ENCODE measurements at regions not wholly inside any gene's neighbourhood (a gene's known extent, or its start where the extent isn't known, plus 50 kb on each side); places are given as distances from the start of the nearest gene placed in this dataset.

- 0% methylated on average over 4 of the region's 60 CpGs for WGBS (ENCODE audit: insufficient coverage, low lambda C conversion rate)
- no peaks in the 10 kb centered on the region for H3K36me3 ChIP-seq (ENCODE audit: control insufficient read depth, insufficient read depth, low read length)
- DNase-seq = peak in 1 of 2 donors; percentile 80
- H3K4me1 ChIP-seq (ENCODE audit: control insufficient read depth, insufficient read depth, low read length) = peaks cover 4% of the 10 kb centered on the region
- H3K27ac ChIP-seq (ENCODE audit: low read length) = no peak overlapping the region
- H3K27me3 ChIP-seq (ENCODE audit: control insufficient read depth, insufficient read depth, low read length) = no peaks in the 10 kb centered on the region
- H3K9me3 ChIP-seq (ENCODE audit: control insufficient read depth, low read depth, low read length) = peaks cover 10% of the 10 kb centered on the region
- peak overlapping the region; percentile 55 for H3K4me3 ChIP-seq (ENCODE audit: low read length)
These were observed 74.0 kb upstream of the CUX1 start for GRCh38 chr7:101743241-101743994.

GRCh38 chr7:101743995-101744360 lies 73.4 kb upstream of the CUX1 start:
- Histone ChIP-seq H3K27ac (ENCODE audit: low read length) (no peak overlapping the region), H3K9me3 (ENCODE audit: control insufficient read depth, low read depth, low read length) (peaks cover 10% of the 10 kb centered on the region), H3K36me3 (ENCODE audit: control insufficient read depth, insufficient read depth, low read length) (no peaks in the 10 kb centered on the region), H3K27me3 (ENCODE audit: control insufficient read depth, insufficient read depth, low read length) (no peaks in the 10 kb centered on the region), H3K4me3 (ENCODE audit: low read length) (peak overlapping the region; percentile 55), H3K4me1 (ENCODE audit: control insufficient read depth, insufficient read depth, low read length) (peaks cover 4% of the 10 kb centered on the region)
- DNase-seq = peak in 1 of 2 donors; percentile 48
- no CpG with 5 or more reads among the region's 12 CpGs for WGBS (ENCODE audit: insufficient coverage, low lambda C conversion rate)

GRCh38 chr7:101744588-101744987 lies 72.8 kb upstream of the CUX1 start:
- no peak overlapping the region for H3K27ac ChIP-seq (ENCODE audit: low read length)
- no peaks in the 10 kb centered on the region for H3K36me3 ChIP-seq (ENCODE audit: control insufficient read depth, insufficient read depth, low read length)
- peaks cover 4% of the 10 kb centered on the region for H3K4me1 ChIP-seq (ENCODE audit: control insufficient read depth, insufficient read depth, low read length)
- WGBS (ENCODE audit: insufficient coverage, low lambda C conversion rate) = 89% methylated on average over 3 of the region's 5 CpGs
- H3K4me3 ChIP-seq (ENCODE audit: low read length) = no peak overlapping the region
- DNase-seq = no peak
- H3K9me3 ChIP-seq (ENCODE audit: control insufficient read depth, low read depth, low read length) = peaks cover 10% of the 10 kb centered on the region
- H3K27me3 ChIP-seq (ENCODE audit: control insufficient read depth, insufficient read depth, low read length) = no peaks in the 10 kb centered on the region

GRCh38 chr7:101746314-101746713 lies 71.1 kb upstream of the CUX1 start:
- Histone ChIP-seq H3K27me3 (ENCODE audit: control insufficient read depth, insufficient read depth, low read length) (no peaks in the 10 kb centered on the region), H3K9me3 (ENCODE audit: control insufficient read depth, low read depth, low read length) (peaks cover 7% of the 10 kb centered on the region), H3K36me3 (ENCODE audit: control insufficient read depth, insufficient read depth, low read length) (no peaks in the 10 kb centered on the region), H3K4me3 (ENCODE audit: low read length) (no peak overlapping the region), H3K27ac (ENCODE audit: low read length) (no peak overlapping the region), H3K4me1 (ENCODE audit: control insufficient read depth, insufficient read depth, low read length) (peaks cover 4% of the 10 kb centered on the region)
- no peak for DNase-seq
- no CpG with 5 or more reads among the region's 5 CpGs for WGBS (ENCODE audit: insufficient coverage, low lambda C conversion rate)

- H3K27me3 ChIP-seq (ENCODE audit: control insufficient read depth, insufficient read depth, low read length) = no peaks in the 10 kb centered on the region
- 100% methylated on average over 1 of the region's 13 CpGs for WGBS (ENCODE audit: insufficient coverage, low lambda C conversion rate)
- peaks cover 4% of the 10 kb centered on the region for H3K4me1 ChIP-seq (ENCODE audit: control insufficient read depth, insufficient read depth, low read length)
- no peak overlapping the region for H3K4me3 ChIP-seq (ENCODE audit: low read length)
- peaks cover 7% of the 10 kb centered on the region for H3K9me3 ChIP-seq (ENCODE audit: control insufficient read depth, low read depth, low read length)
- DNase-seq = no peak
- H3K27ac ChIP-seq (ENCODE audit: low read length) = no peak overlapping the region
- H3K36me3 ChIP-seq (ENCODE audit: control insufficient read depth, insufficient read depth, low read length) = no peaks in the 10 kb centered on the region
These were observed 70.2 kb upstream of the CUX1 start for GRCh38 chr7:101747053-101747878.

- H3K27me3 ChIP-seq (ENCODE audit: control insufficient read depth, insufficient read depth, low read length) = no peaks in the 10 kb centered on the region
- peaks cover 7% of the 10 kb centered on the region for H3K9me3 ChIP-seq (ENCODE audit: control insufficient read depth, low read depth, low read length)
- no peak overlapping the region for H3K4me3 ChIP-seq (ENCODE audit: low read length)
- no peak for DNase-seq
- WGBS (ENCODE audit: insufficient coverage, low lambda C conversion rate) = no CpG with 5 or more reads among the region's 15 CpGs
- no peak overlapping the region for H3K27ac ChIP-seq (ENCODE audit: low read length)
- H3K4me1 ChIP-seq (ENCODE audit: control insufficient read depth, insufficient read depth, low read length) = peaks cover 4% of the 10 kb centered on the region
- H3K36me3 ChIP-seq (ENCODE audit: control insufficient read depth, insufficient read depth, low read length) = no peaks in the 10 kb centered on the region
These were observed 69.5 kb upstream of the CUX1 start for GRCh38 chr7:101747879-101748345.

DNA sequence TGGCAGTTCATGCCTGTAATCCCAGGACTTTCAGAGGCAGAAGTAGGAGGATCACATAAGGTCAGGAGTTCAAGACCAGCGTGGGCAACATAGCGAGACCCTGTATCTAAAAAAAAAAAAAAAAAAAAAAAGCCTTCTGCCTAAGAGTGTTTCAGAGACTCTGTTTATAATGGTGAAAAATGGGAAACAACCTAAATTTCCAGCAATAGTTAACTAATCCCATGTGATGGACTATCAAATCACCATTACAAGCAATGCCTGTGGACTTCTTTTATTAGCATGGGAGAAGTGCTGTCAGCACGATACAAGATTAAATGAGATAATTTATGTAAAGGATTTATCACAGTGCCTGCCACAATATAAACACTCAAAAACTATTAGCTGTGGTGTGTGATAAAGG lies 67.5 kb upstream of the CUX1 start:
- H3K9me3 ChIP-seq (ENCODE audit: control insufficient read depth, low read depth, low read length) = peaks cover 3% of the 10 kb centered on the region
- no peaks in the 10 kb centered on the region for H3K27me3 ChIP-seq (ENCODE audit: control insufficient read depth, insufficient read depth, low read length)
- H3K4me1 ChIP-seq (ENCODE audit: control insufficient read depth, insufficient read depth, low read length) = no peaks in the 10 kb centered on the region
- no peak overlapping the region for H3K4me3 ChIP-seq (ENCODE audit: low read length)
- DNase-seq = no peak
- no CpG with 5 or more reads among the region's 3 CpGs for WGBS (ENCODE audit: insufficient coverage, low lambda C conversion rate)
- H3K27ac ChIP-seq (ENCODE audit: low read length) = no peak overlapping the region
- no peaks in the 10 kb centered on the region for H3K36me3 ChIP-seq (ENCODE audit: control insufficient read depth, insufficient read depth, low read length)

DNA sequence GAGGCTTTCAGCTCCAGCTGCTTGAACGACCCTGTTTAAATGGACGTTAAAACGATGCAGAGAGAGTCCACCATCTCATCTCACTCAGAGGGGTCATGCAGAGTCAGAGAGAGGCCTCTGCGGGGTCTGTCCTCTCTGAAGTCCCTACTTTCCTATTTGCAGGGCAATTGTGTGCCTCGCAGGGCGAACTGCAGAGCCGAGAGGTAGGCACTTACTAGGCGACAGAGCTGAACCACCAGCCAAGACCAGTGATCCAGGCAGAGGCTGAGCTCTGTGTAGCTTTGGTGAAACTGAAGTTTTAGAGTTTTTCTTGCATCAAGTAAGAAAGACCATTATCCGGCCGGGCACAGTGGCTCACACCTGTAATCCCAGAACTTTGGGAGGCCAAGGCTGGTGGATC lies 64.1 kb upstream of the CUX1 start:
- Histone ChIP-seq H3K36me3 (ENCODE audit: control insufficient read depth, insufficient read depth, low read length) (no peaks in the 10 kb centered on the region), H3K27me3 (ENCODE audit: control insufficient read depth, insufficient read depth, low read length) (no peaks in the 10 kb centered on the region), H3K9me3 (ENCODE audit: control insufficient read depth, low read depth, low read length) (no peaks in the 10 kb centered on the region), H3K27ac (ENCODE audit: low read length) (no peak overlapping the region), H3K4me3 (ENCODE audit: low read length) (no peak overlapping the region), H3K4me1 (ENCODE audit: control insufficient read depth, insufficient read depth, low read length) (no peaks in the 10 kb centered on the region)
- no CpG with 5 or more reads among the region's 10 CpGs for WGBS (ENCODE audit: insufficient coverage, low lambda C conversion rate)
- DNase-seq = no peak

DNA sequence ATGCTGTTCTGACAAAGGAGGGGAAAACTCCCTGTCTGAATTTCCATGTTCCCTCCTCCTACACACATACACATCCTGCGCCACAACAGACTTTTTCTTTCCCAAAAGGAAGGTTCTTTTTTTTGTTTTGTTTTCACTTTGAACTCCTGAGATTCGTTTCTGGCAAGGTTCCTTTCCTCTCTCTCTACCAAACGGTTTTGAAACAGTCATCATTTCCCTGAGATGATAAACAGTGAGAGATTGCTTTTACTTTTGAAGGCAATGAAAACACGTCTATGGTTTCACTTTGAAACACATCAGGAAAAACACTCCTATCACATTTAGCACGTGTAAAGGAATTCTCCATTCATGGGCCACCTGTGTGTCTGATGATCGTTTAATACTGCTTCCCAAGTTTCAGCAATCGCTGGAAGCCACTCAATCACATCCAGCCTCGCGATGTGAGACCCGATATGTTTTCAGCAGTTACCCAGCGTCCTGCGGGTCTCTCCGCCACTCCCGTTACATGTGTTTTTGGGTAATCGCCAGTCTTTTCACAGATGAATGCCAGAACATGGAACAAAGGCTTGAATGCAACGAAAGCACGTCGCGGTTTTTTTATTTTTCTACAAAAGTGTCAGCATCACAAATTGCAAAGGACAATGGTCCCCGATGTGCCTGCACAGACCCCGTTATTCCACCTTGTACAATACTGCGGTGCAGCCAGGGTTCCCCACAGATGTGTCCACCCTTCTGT lies 62.8 kb upstream of the CUX1 start:
- no peaks in the 10 kb centered on the region for H3K4me1 ChIP-seq (ENCODE audit: control insufficient read depth, insufficient read depth, low read length)
- H3K9me3 ChIP-seq (ENCODE audit: control insufficient read depth, low read depth, low read length) = no peaks in the 10 kb centered on the region
- no peaks in the 10 kb centered on the region for H3K27me3 ChIP-seq (ENCODE audit: control insufficient read depth, insufficient read depth, low read length)
- H3K27ac ChIP-seq (ENCODE audit: low read length) = no peak overlapping the region
- no peaks in the 10 kb centered on the region for H3K36me3 ChIP-seq (ENCODE audit: control insufficient read depth, insufficient read depth, low read length)
- 20% methylated on average over 3 of the region's 22 CpGs for WGBS (ENCODE audit: insufficient coverage, low lambda C conversion rate)
- peak in 1 of 2 donors; percentile 26 for DNase-seq
- peak overlapping the region; percentile 17 for H3K4me3 ChIP-seq (ENCODE audit: low read length)

GRCh38 chr7:101757879-101758278 lies 59.5 kb upstream of the CUX1 start:
- no CpG with 5 or more reads among the region's 7 CpGs for WGBS (ENCODE audit: insufficient coverage, low lambda C conversion rate)
- H3K4me1 ChIP-seq (ENCODE audit: control insufficient read depth, insufficient read depth, low read length) = no peaks in the 10 kb centered on the region
- H3K36me3 ChIP-seq (ENCODE audit: control insufficient read depth, insufficient read depth, low read length) = no peaks in the 10 kb centered on the region
- H3K9me3 ChIP-seq (ENCODE audit: control insufficient read depth, low read depth, low read length) = no peaks in the 10 kb centered on the region
- no peak overlapping the region for H3K4me3 ChIP-seq (ENCODE audit: low read length)
- H3K27me3 ChIP-seq (ENCODE audit: control insufficient read depth, insufficient read depth, low read length) = no peaks in the 10 kb centered on the region
- no peak for DNase-seq
- no peak overlapping the region for H3K27ac ChIP-seq (ENCODE audit: low read length)

All from large intestine (tissue), 3 donors.